NCI-H146 treated with DMSO at 0.1 percent for 48 hours (cell line): ENCODE measurements at regions not wholly inside any gene's neighbourhood (a gene's known extent, or its start where the extent isn't known, plus 50 kb on each side); places are given as distances from the start of the nearest gene placed in this dataset.

Source experiments
- DNase-seq: peaks from one replicate; lab custom pipeline; 2025; ENCODE audit not compliant: unreplicated experiment; lab: John Stamatoyannopoulos, UW

DNA sequence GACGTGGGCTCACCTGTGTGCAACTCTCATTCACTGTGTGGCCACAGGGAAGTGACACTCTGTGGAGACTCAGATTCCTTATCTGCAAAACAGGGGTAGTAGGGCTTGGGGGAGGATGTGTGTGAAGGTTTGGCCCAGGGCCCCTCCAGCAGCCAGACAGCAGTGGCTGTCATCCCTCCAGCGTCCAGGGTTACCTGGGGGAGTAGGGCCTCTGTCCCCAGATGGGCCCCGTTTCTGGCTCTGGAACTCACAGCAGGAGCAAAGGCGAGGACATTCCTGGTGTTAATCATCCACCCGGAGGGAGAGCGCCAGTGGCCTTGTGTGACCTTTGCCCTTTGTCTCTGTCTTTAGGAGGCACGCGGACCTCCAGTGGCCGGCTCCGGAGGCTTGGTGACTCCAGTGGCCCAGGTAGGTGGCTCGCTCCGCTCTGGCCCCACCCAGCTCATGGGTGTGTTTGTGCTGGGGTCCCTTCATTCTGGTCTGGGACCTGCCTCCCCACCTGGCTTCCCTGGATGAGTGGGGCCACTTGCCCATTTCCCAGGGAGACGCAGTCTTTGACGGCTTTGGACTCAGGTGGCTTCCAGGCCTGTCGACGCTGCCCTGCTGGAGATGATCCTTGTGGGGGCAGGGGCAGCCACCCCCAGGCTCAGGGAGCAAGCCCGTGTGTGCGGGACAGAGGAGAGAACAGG lies 166.2 kb downstream of the SEC14L1 start:
- DNase-seq, result no peak

DNA sequence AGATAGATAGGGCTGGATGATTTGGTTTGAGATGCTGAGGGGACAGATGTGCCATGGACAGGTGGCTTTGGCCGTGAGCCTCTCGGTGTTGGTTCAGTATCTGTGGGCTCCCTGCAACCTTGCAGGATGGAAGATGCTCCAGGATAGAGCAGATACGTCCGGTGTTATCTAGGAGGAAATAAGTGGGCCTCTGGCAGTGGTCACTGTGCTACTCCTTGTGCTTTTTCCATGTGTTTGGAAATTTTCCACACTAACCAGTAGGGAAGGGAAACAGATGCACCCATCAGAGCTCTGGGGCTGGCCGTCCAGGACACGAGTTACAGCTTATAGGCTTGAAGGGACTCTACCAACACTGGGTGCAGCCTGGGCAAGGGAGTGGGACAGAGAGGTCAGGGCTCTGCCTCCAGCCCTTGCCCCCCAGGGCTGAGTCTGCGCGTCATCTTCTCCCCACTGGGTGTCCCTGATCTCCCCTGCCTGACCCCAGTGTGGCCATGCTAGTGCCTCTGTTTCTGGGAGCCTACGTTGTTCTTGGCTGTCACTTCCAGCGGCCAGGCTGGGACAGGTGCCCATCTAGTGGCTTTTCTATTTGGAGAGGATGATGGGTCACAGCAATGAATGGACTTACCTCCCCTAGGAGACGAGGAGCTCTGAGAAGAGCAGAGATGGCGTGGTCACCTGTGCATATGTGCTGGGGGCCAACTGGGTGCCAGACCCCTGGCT lies 166.9 kb downstream of the SEC14L1 start:
- DNase-seq, result no peak

- no peak for DNase-seq
Observed at GRCh38 chr17:77308861-77309726, 168.3 kb downstream of the SEC14L1 start.

DNA sequence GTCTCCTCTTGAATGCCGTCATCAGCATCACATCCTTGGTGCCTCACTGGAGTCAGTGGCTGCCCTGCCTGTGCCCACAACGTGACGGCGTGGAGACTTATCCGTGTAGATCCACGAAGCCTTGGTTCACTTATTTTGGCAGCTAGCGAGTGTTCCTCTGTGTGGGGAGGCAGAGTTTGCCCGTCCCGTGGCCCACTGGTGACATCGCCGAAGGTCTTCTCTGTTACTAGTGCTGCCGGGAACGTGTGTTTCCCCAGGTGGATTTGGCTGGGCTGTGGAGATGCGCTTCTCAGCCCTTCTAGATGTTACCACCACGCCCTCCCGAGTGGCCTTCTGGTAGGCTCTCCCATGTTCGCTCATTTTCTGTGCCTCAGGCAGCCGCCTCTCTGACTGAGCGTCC lies 169.6 kb downstream of the SEC14L1 start:
- DNase-seq, result no peak

DNA sequence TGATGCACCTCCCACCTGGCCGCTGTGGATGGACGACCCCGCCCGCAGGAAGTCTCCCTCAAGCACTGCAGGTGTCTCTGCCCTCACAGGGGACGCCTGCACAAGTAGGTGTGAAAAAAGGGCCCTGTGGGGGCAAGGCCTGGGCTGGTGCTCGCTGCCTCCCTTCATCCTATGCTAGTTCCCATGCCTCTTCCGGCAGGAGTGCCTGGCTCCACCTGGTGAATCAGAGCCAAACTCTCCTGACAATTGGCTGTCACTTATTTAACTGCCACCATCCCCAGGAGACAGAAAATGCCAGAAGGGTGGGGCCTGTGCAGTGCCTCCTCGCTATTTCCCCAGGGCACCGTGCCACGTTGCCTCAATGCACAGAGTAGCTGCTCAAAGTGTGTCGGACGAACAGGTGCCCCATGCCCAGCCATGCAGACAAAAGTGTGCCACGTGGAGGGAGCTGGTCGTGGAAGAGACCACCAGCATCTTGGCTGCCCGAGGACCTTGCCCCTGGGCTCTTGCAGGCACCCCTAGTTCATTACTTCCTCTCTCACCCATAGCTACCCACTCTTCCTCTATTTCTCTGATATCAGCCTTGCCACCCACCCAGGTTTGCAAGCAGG lies 170.7 kb downstream of the SEC14L1 start:
- DNase-seq, result no peak

GRCh38 chr17:77312061-77312701 lies 171.4 kb downstream of the SEC14L1 start:
- no peak for DNase-seq

DNA sequence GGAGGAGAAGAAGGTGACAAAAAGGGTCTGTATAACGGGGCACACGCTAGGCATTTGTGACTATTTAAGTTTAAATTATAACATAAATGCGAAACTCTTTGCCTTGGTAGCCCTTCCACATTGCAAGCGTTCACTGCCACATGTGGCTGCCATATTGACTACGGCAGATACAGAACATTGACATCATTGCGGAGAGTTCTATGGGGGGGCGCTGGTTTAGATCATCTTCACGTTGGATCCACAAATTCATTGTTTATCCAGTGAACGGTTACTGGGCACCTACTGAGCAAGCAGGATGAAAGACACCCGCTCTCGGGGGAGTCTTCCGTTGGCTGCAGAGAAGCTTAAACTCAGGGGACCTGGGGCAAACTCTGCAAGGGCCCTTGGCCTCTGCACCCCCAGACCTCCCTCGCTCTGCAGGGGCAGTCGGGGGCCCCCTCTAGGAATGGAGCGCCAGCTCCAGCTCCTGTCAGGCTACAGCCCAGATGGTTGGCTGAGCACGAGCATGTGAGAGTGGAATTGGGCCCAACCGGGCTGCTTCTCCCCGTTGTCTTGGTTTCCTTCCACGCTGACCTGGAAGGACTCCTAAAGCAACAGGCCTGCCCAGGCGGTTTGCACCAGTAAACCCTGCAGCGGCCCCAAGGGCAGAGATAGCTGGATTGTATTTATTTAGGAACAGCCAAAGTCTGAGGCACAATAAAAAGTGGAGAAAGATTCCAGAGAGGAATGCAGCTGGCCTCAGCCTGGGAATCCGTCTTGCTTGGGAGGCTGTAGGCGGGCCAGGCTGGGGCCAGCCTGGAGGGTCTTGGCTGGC lies 172.2 kb downstream of the SEC14L1 start:
- DNase-seq, result no peak

- DNase-seq, result no peak
Observed at GRCh38 chr17:77313831-77314230, 173.1 kb downstream of the SEC14L1 start.

GRCh38 chr17:77314601-77315000 lies 173.8 kb downstream of the SEC14L1 start:
- no peak for DNase-seq

DNA sequence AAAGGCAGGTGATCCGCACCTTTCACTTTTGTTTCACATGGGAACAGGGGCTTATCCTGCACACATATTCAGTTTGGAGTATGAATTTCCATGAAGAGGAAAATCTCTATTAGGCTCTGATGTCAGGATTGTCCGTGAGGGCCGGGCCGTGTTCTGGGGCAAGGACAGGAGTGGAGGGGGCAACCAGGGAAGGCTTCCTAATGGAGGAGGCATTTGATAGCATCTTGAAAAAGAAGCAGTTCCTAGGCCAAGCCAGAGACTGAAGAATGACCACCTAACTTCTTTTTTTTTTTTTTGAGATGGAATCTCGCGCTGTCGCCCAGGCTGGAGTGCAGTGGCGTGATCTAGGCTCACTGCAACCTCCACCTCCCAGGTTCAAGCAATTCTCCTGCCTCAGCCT lies 174.2 kb downstream of the SEC14L1 start:
- DNase-seq, result no peak

DNA sequence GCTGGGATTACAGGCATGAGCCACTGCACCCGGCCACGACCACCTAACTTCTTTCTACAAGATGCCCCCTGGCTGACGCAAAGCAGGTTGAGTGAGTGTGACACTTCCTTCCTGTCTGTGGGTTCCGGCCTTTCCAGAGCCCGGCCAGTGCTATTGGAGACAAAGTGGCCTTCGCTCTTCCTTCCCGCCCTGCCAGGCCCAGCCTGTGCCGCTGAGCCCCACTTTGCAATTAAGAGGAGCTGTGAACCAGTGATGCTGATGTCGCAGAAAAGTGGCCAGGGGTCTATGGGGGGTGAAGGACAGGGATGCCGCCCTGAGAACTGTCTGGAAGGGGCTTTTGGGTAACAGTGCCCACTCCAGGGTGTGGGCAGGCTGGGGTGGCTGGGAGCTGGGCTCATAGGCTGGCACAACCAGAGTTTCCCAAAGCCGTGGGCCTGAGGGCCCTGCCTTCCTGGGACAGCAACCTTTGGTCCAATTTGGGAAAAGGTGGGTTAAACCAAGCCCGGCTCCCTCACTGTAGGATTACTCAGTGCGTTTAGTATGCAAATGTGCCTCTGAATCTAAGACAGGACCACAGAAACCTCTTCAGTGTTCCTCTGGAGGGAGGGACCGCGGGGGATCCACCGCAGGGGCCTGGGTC lies 174.9 kb downstream of the SEC14L1 start:
- DNase-seq, result no peak

- no peak for DNase-seq
Observed at GRCh38 chr17:77316191-77316641, 175.4 kb downstream of the SEC14L1 start.

DNA sequence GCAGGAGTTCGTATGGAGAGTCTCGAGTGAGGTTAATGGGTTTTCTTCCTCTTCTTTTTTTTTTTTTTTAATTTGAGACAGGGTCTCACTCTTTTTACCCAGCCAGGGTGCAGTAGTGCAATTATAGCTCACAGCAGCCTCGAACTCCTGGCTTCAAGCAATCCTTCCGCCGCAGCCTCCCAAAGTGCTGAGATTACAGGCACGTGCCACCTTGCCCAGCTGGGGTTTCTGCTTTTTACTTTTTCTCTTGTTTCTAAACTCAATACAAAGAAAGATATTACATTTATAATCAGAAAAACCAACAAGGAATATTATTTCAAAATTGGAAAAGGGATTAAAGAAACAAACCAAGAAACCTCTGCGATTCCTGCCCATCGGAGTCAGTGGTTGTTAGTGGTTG lies 175.9 kb downstream of the SEC14L1 start:
- DNase-seq, result no peak

- DNase-seq, result no peak
Observed at GRCh38 chr17:77317091-77317750, 176.5 kb downstream of the SEC14L1 start.

- DNase-seq, result no peak
Observed at GRCh38 chr17:77318021-77318420, 177.3 kb downstream of the SEC14L1 start.

- no peak for DNase-seq
Observed at GRCh38 chr17:77318491-77319210, 177.9 kb downstream of the SEC14L1 start.

- DNase-seq, result no peak
Observed at GRCh38 chr17:77319211-77320043, 178.7 kb downstream of the SEC14L1 start.
